AG10803 (cell line): ENCODE measurements at regions not wholly inside any gene's neighbourhood (a gene's known extent, or its start where the extent isn't known, plus 50 kb on each side); places are given as distances from the start of the nearest gene placed in this dataset.

Experiments
- DNase-seq: peaks from one replicate; pipeline ENCODE4 v3.0.0; 2010; ENCODE audit warnings: low read depth
- H3K4me3 ChIP-seq: 2 replicates; pipeline ENCODE4 v1.5.1; 2011; ENCODE audit warnings: mild to moderate bottlenecking, low read length, control low read depth
- TF ChIP-seq, protein P1 (sequence below): conservative IDR thresholded peaks from 2 replicates; pipeline ENCODE4 v1.5.1; 2011; ENCODE audit warnings: mild to moderate bottlenecking, low read length, control low read depth, inconsistent platforms

GRCh38 chr19:31444931-31445330 is 95.7 kb upstream of the TSHZ3 start:
- H3K4me3 ChIP-seq: no peak overlapping the region
- TF ChIP-seq, protein P1, sequence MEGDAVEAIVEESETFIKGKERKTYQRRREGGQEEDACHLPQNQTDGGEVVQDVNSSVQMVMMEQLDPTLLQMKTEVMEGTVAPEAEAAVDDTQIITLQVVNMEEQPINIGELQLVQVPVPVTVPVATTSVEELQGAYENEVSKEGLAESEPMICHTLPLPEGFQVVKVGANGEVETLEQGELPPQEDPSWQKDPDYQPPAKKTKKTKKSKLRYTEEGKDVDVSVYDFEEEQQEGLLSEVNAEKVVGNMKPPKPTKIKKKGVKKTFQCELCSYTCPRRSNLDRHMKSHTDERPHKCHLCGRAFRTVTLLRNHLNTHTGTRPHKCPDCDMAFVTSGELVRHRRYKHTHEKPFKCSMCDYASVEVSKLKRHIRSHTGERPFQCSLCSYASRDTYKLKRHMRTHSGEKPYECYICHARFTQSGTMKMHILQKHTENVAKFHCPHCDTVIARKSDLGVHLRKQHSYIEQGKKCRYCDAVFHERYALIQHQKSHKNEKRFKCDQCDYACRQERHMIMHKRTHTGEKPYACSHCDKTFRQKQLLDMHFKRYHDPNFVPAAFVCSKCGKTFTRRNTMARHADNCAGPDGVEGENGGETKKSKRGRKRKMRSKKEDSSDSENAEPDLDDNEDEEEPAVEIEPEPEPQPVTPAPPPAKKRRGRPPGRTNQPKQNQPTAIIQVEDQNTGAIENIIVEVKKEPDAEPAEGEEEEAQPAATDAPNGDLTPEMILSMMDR: no peak
- DNase-seq: no peak

DNA sequence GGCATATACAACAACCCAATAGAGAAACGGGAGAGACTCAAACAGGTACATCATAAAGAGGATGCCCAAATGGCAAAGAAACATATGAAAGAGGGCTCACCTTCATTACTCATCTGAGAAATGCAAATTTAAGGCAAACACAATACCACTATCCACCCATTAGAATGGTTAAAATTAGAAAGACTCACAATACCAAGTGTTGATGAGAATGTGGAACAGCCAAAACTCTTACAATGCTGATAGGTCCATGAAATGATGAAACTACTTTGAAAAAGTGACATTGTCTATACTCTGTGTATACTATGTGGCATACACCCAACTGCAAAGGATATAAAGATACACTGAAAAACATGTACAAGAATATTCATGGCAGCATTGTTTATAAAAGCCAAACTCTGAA is 96.2 kb upstream of the TSHZ3 start:
- TF ChIP-seq, protein P1: no peak

GRCh38 chr19:31448221-31448657 is 99.0 kb upstream of the TSHZ3 start:
- DNase-seq: peak; percentile 86
- TF ChIP-seq, protein P1: no peak
- H3K4me3 ChIP-seq: no peak overlapping the region

More for the DNA sequence above, 96.2 kb upstream of the TSHZ3 start:
- no peak for DNase-seq
- no peak overlapping the region for H3K4me3 ChIP-seq

- TF ChIP-seq, protein P1: no peak
- H3K4me3 ChIP-seq: no peak overlapping the region
- DNase-seq: no peak
Measured at GRCh38 chr19:31449379-31449778, 100.1 kb upstream of the TSHZ3 start.

DNA sequence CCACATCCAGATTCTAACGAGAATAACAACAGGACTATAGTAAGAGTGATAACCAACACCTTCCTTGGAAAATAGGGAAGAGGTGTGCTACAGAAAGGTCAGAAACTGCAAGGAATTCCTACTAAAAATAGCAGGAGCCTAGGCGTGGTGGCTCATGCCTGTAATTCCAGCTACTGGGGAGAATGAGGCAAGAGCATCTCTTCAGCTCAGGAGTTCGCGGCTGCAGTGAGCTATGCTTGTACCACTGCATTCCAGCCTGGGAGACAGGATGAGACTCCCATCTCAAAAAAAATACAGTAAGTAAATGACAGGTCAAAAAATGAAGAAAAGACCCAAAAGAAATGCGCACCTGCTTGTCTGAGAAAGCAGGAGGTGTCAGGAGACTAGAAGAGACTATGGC is 101.5 kb upstream of the TSHZ3 start:
- TF ChIP-seq, protein P1: no peak
- H3K4me3 ChIP-seq: no peak overlapping the region
- DNase-seq: no peak

GRCh38 chr19:31451686-31452330 is 102.6 kb upstream of the TSHZ3 start:
- no peak overlapping the region for H3K4me3 ChIP-seq
- TF ChIP-seq, protein P1: no peak
- no peak for DNase-seq

- no peak overlapping the region for H3K4me3 ChIP-seq
- TF ChIP-seq, protein P1: peak; percentile 25; the same call in 1 of the 2 replicates
- no peak for DNase-seq
Measured at GRCh38 chr19:31459430-31459829, 110.2 kb upstream of the TSHZ3 start.
